ENCODE measurements at regions not wholly inside any gene's neighbourhood (a gene's known extent, or its start where the extent isn't known, plus 50 kb on each side); places are given as distances from the start of the nearest gene placed in this dataset.
A peak's percentile ranks its signal among the peaks of the same experiment; 100 is the strongest.

- Histone ChIP-seq H3K27ac (ENCODE audit: low read length) (no peak overlapping the region), H3K4me3 (ENCODE audit: low read length) (no peak overlapping the region), H3K27me3 (ENCODE audit: control insufficient read depth, insufficient read depth) (no peaks in the 10 kb centered on the region), H3K9me3 (ENCODE audit: control insufficient read depth, low read length) (no peaks in the 10 kb centered on the region), H3K4me1 (ENCODE audit: control insufficient read depth, insufficient read depth, low read length) (no peaks in the 10 kb centered on the region)
- intact Hi-C loops (cut with DNase I): no loop called here
- 87% methylated on average over 3 of the region's 3 CpGs for WGBS
- DNase-seq (no peak), ATAC-seq (no peak)
These were observed 616.6 kb upstream of the USP24 start for GRCh38 chr1:55831759-55832158.

GRCh38 chr1:55828044-55828443 lies 612.9 kb upstream of the USP24 start:
- DNase-seq: no peak
- intact Hi-C loops (cut with DNase I): no loop called here
- Histone ChIP-seq H3K27me3 (ENCODE audit: control insufficient read depth, insufficient read depth) (no peaks in the 10 kb centered on the region), H3K9me3 (ENCODE audit: control insufficient read depth, low read length) (no peaks in the 10 kb centered on the region), H3K27ac (ENCODE audit: low read length) (no peak overlapping the region), H3K4me3 (ENCODE audit: low read length) (no peak overlapping the region), H3K4me1 (ENCODE audit: control insufficient read depth, insufficient read depth, low read length) (no peaks in the 10 kb centered on the region)
- WGBS: 90% methylated on average over 5 of the region's 5 CpGs
- ATAC-seq: no peak

GRCh38 chr1:55827350-55827749 lies 612.2 kb upstream of the USP24 start:
- no peaks in the 10 kb centered on the region for H3K4me1 ChIP-seq (ENCODE audit: control insufficient read depth, insufficient read depth, low read length)
- H3K27ac ChIP-seq (ENCODE audit: low read length): no peak overlapping the region
- 73% methylated on average over 4 of the region's 4 CpGs for WGBS

GRCh38 chr1:55826381-55827080 lies 611.4 kb upstream of the USP24 start:
- WGBS: 74% methylated on average over 4 of the region's 4 CpGs
- no peak for ATAC-seq

More at GRCh38 chr1:55827350-55827749, 612.2 kb upstream of the USP24 start:
- intact Hi-C loops (cut with DNase I): no loop called here
- H3K9me3 ChIP-seq (ENCODE audit: control insufficient read depth, low read length): no peaks in the 10 kb centered on the region
- DNase-seq (peak in 1 of 3 donors; percentile 23), ATAC-seq (peak in 1 of 2 donors; percentile 40)
- no peak overlapping the region for H3K4me3 ChIP-seq (ENCODE audit: low read length)
- no peaks in the 10 kb centered on the region for H3K27me3 ChIP-seq (ENCODE audit: control insufficient read depth, insufficient read depth)

GRCh38 chr1:55825461-55825860 lies 610.3 kb upstream of the USP24 start:
- H3K27ac ChIP-seq (ENCODE audit: low read length): no peak overlapping the region
- intact Hi-C loops (cut with DNase I): no loop called here
- H3K4me3 ChIP-seq (ENCODE audit: low read length): no peak overlapping the region
- WGBS: 74% methylated on average over 1 of the region's 1 CpG
- DNase-seq (no peak), ATAC-seq (no peak)
- H3K27me3 ChIP-seq (ENCODE audit: control insufficient read depth, insufficient read depth): no peaks in the 10 kb centered on the region
- H3K4me1 ChIP-seq (ENCODE audit: control insufficient read depth, insufficient read depth, low read length): no peaks in the 10 kb centered on the region
- H3K9me3 ChIP-seq (ENCODE audit: control insufficient read depth, low read length): no peaks in the 10 kb centered on the region

More at GRCh38 chr1:55826381-55827080, 611.4 kb upstream of the USP24 start:
- Histone ChIP-seq H3K27me3 (ENCODE audit: control insufficient read depth, insufficient read depth) (no peaks in the 10 kb centered on the region), H3K4me3 (ENCODE audit: low read length) (no peak overlapping the region), H3K27ac (ENCODE audit: low read length) (no peak overlapping the region), H3K9me3 (ENCODE audit: control insufficient read depth, low read length) (no peaks in the 10 kb centered on the region), H3K4me1 (ENCODE audit: control insufficient read depth, insufficient read depth, low read length) (no peaks in the 10 kb centered on the region)
- intact Hi-C loops (cut with DNase I): no loop called here
- DNase-seq: no peak

GRCh38 chr1:55824251-55824640 lies 609.1 kb upstream of the USP24 start:
- Histone ChIP-seq H3K27ac (ENCODE audit: low read length) (no peak overlapping the region), H3K4me1 (ENCODE audit: control insufficient read depth, insufficient read depth, low read length) (no peaks in the 10 kb centered on the region), H3K4me3 (ENCODE audit: low read length) (no peak overlapping the region), H3K27me3 (ENCODE audit: control insufficient read depth, insufficient read depth) (no peaks in the 10 kb centered on the region), H3K9me3 (ENCODE audit: control insufficient read depth, low read length) (no peaks in the 10 kb centered on the region)
- no peak for ATAC-seq
- no peak for DNase-seq
- intact Hi-C loops (cut with DNase I): no loop called here

GRCh38 chr1:55823541-55824250 lies 608.5 kb upstream of the USP24 start:
- Histone ChIP-seq H3K27me3 (ENCODE audit: control insufficient read depth, insufficient read depth) (no peaks in the 10 kb centered on the region), H3K4me3 (ENCODE audit: low read length) (no peak overlapping the region), H3K9me3 (ENCODE audit: control insufficient read depth, low read length) (no peaks in the 10 kb centered on the region), H3K27ac (ENCODE audit: low read length) (no peak overlapping the region), H3K4me1 (ENCODE audit: control insufficient read depth, insufficient read depth, low read length) (no peaks in the 10 kb centered on the region)
- WGBS: 89% methylated on average over 6 of the region's 6 CpGs
- intact Hi-C loops (cut with DNase I): no loop called here
- ATAC-seq (no peak), DNase-seq (no peak)

- intact Hi-C loops (cut with DNase I): no loop called here
- 88% methylated on average over 2 of the region's 2 CpGs for WGBS
- Histone ChIP-seq H3K9me3 (ENCODE audit: control insufficient read depth, low read length) (no peaks in the 10 kb centered on the region), H3K27me3 (ENCODE audit: control insufficient read depth, insufficient read depth) (no peaks in the 10 kb centered on the region), H3K27ac (ENCODE audit: low read length) (no peak overlapping the region), H3K4me3 (ENCODE audit: low read length) (no peak overlapping the region), H3K4me1 (ENCODE audit: control insufficient read depth, insufficient read depth, low read length) (no peaks in the 10 kb centered on the region)
- ATAC-seq: no peak
- no peak for DNase-seq
These were observed 607.7 kb upstream of the USP24 start for GRCh38 chr1:55822891-55823290.

- no peak overlapping the region for H3K27ac ChIP-seq (ENCODE audit: low read length)
- intact Hi-C loops (cut with DNase I): no loop called here
- no peaks in the 10 kb centered on the region for H3K4me1 ChIP-seq (ENCODE audit: control insufficient read depth, insufficient read depth, low read length)
- 82% methylated on average over 2 of the region's 2 CpGs for WGBS
- no peaks in the 10 kb centered on the region for H3K27me3 ChIP-seq (ENCODE audit: control insufficient read depth, insufficient read depth)
- DNase-seq (no peak), ATAC-seq (no peak)
- H3K9me3 ChIP-seq (ENCODE audit: control insufficient read depth, low read length): no peaks in the 10 kb centered on the region
- H3K4me3 ChIP-seq (ENCODE audit: low read length): no peak overlapping the region
These were observed 606.1 kb upstream of the USP24 start for GRCh38 chr1:55821234-55821633.

- 93% methylated on average over 3 of the region's 3 CpGs for WGBS
- intact Hi-C loops (cut with DNase I): no loop called here
- no peaks in the 10 kb centered on the region for H3K9me3 ChIP-seq (ENCODE audit: control insufficient read depth, low read length)
- H3K27me3 ChIP-seq (ENCODE audit: control insufficient read depth, insufficient read depth): no peaks in the 10 kb centered on the region
- DNase-seq: no peak
- no peak for ATAC-seq
- no peak overlapping the region for H3K27ac ChIP-seq (ENCODE audit: low read length)
- no peak overlapping the region for H3K4me3 ChIP-seq (ENCODE audit: low read length)
- no peaks in the 10 kb centered on the region for H3K4me1 ChIP-seq (ENCODE audit: control insufficient read depth, insufficient read depth, low read length)
These were observed 605.3 kb upstream of the USP24 start for GRCh38 chr1:55820501-55820900.

- intact Hi-C loops (cut with DNase I): no loop called here
- Histone ChIP-seq H3K4me3 (ENCODE audit: low read length) (no peak overlapping the region), H3K9me3 (ENCODE audit: control insufficient read depth, low read length) (no peaks in the 10 kb centered on the region), H3K27ac (ENCODE audit: low read length) (no peak overlapping the region), H3K27me3 (ENCODE audit: control insufficient read depth, insufficient read depth) (no peaks in the 10 kb centered on the region), H3K4me1 (ENCODE audit: control insufficient read depth, insufficient read depth, low read length) (no peaks in the 10 kb centered on the region)
- DNase-seq (no peak), ATAC-seq (no peak)
These were observed 603.8 kb upstream of the USP24 start for GRCh38 chr1:55819011-55819410.

All from right cardiac atrium (tissue), 5 donors.